GM12878 (cell line): ENCODE measurements at regions not wholly inside any gene's neighbourhood (a gene's known extent, or its start where the extent isn't known, plus 50 kb on each side); places are given as distances from the start of the nearest gene placed in this dataset.

Source experiments
- ATAC-seq: fragments of 200-7000 bp; cut with Tn5 transposase; 3 replicates; pipeline ENCODE4 v1.9.1; 2020; ENCODE audit warnings: mild to moderate bottlenecking, moderate library complexity
- BruUV-seq: library from RNA; stranded (reverse); fragments of 400-500 nt; replicated peaks from 2 replicates; lab custom pipeline; 2021; lab: Mats Ljungman, UMichigan
- CTCF ChIA-PET: fragments of 300-600 bp; sonication (Branson Sonifier 250); formaldehyde crosslinking; extraction: SDS; loops from one replicate; lab custom pipeline; 2021; ENCODE audit warnings: inconsistent platforms; lab: Yijun Ruan, JAX
- POLR2A ChIA-PET: fragments of 350-600 bp; formaldehyde crosslinking; extraction: SDS; loops from one replicate; lab custom pipeline; 2021; ENCODE audit warnings: inconsistent platforms; lab: Charles Lee
- RAD21 ChIA-PET: fragments of 300-600 bp; sonication (Branson Sonifier 250); formaldehyde crosslinking; loops from one replicate; lab custom pipeline; 2023; ENCODE audit warnings: antibody characterized with exemption; ENCODE audit not compliant: unreplicated experiment; lab: Charles Lee
- SMC1A ChIA-PET: fragments of 300-600 bp; sonication (Branson Sonifier 250); formaldehyde crosslinking; loops from one replicate; lab custom pipeline; 2023; ENCODE audit not compliant: unreplicated experiment, uncharacterized antibody; lab: Charles Lee
- DNase-seq: peaks from one replicate; pipeline ENCODE4 v3.0.0-alpha.2; 2011; ENCODE audit warnings: low read depth, low spot score
- FAIRE-seq: peaks from 3 replicates; lab custom pipeline; 2011; peaks lifted over from hg19 to GRCh38; lab: Jason Lieb, UNC
- H2AFZ ChIP-seq: 2 replicates; pipeline ENCODE4 v1.6.0; 2011; ENCODE audit warnings: low read depth, low read length, control low read depth; ENCODE audit not compliant: control insufficient read depth
- H3K27ac ChIP-seq: 2 replicates; pipeline ENCODE4 v1.5.1; 2011; ENCODE audit warnings: control low read depth; ENCODE audit not compliant: control insufficient read depth, insufficient read depth
- H3K27me3 ChIP-seq, 2 experiments: replicated peaks in 1 of 2; 2 replicates each; pipeline versions ENCODE4 v1.6.0 to v1.6.1; 2011; ENCODE audit warnings: low read length in 1 of 2; ENCODE audit not compliant: control insufficient read depth in 2 of 2, insufficient read depth in 2 of 2
- H3K36me3 ChIP-seq, 2 experiments: 2 replicates each; pipeline ENCODE4 v1.5.1; 2011; ENCODE audit warnings: low read length in 1 of 2; ENCODE audit not compliant: control insufficient read depth in 2 of 2, insufficient read depth in 2 of 2
- H3K4me1 ChIP-seq: 2 replicates; pipeline ENCODE4 v1.6.1; 2011; ENCODE audit warnings: mild to moderate bottlenecking, low read length, moderate library complexity, mixed read lengths; ENCODE audit not compliant: control insufficient read depth, insufficient read depth
- H3K4me2 ChIP-seq: 2 replicates; pipeline ENCODE4 v1.6.0; 2011; ENCODE audit warnings: control low read depth; ENCODE audit not compliant: control insufficient read depth, insufficient read depth
- H3K4me3 ChIP-seq: fragments of 200-600 bp; sonication (generic); 2 replicates; pipeline ENCODE4 v1.5.1; 2016
- H3K79me2 ChIP-seq: 2 replicates; pipeline ENCODE4 v1.6.0; 2011; ENCODE audit warnings: low read length; ENCODE audit not compliant: control insufficient read depth, insufficient read depth
- H3K9ac ChIP-seq: 2 replicates; pipeline ENCODE4 v1.8.0; 2011; ENCODE audit warnings: low read length, control low read depth, mixed read lengths; ENCODE audit not compliant: control insufficient read depth, insufficient read depth
- H3K9me3 ChIP-seq: replicated peaks from 3 replicates; pipeline ENCODE4 v1.5.1; 2011; ENCODE audit warnings: mild to moderate bottlenecking, low read length; ENCODE audit not compliant: control insufficient read depth, insufficient read depth
- H4K20me1 ChIP-seq: 2 replicates; pipeline ENCODE4 v1.6.0; 2011; ENCODE audit not compliant: control insufficient read depth, insufficient read depth
- NFIC ChIP-seq: IDR thresholded peaks from 2 replicates; pipeline ENCODE4 v1.6.1; 2012; ENCODE audit warnings: low read depth, mild to moderate bottlenecking, inconsistent platforms, low read length, moderate library complexity
- NFXL1 ChIP-seq: fragments of 450-650 bp; IDR thresholded peaks from 2 replicates; pipeline ENCODE4 v1.6.1; 2017; ENCODE audit warnings: antibody characterized with exemption, mild to moderate bottlenecking, borderline replicate concordance
- REST ChIP-seq: IDR thresholded peaks from 2 replicates; pipeline ENCODE4 v1.6.1; 2012; ENCODE audit warnings: mild to moderate bottlenecking, low read depth, low read length
- WGBS: methylation state at CpG from one replicate; pipeline ENCODE4 v1.1.6; 2016; ENCODE audit warnings: low lambda C conversion rate; ENCODE audit not compliant: insufficient replicate concordance, insufficient coverage; ENCODE audit errors: missing lambda C conversion rate; 5-methylcytosine and 5-hydroxymethylcytosine counted together
- in situ Hi-C: fragments of 300-500 bp; cut with MboI; formaldehyde crosslinking; loops from 9 replicates; pipeline ENCODE4 v1.14.3; 2018; ENCODE audit warnings: mixed read lengths
- intact Hi-C: fragments of 100-400 bp; cut with micrococcal nuclease; formaldehyde crosslinking; loops from one replicate; pipeline ENCODE4 v1.14.2; 2022; ENCODE audit not compliant: unreplicated experiment

- no peak for TF ChIP-seq REST
Observed at GRCh38 chr17:53391197-53391596, 431.5 kb upstream of the KIF2B start (continued).

GRCh38 chr17:53390575-53390974 lies 432.2 kb upstream of the KIF2B start:
- Histone ChIP-seq H3K36me3 (no peaks in the 10 kb centered on the region), H4K20me1 (no peaks in the 10 kb centered on the region), H2AFZ (no peak overlapping the region), H3K9ac (no peak overlapping the region), H3K4me1 (no peaks in the 10 kb centered on the region), H3K27me3 (no peaks in the 10 kb centered on the region), H3K79me2 (no peaks in the 10 kb centered on the region), H3K9me3 (no peaks in the 10 kb centered on the region), H3K4me2 (no peak overlapping the region), H3K27ac (no peak overlapping the region), H3K4me3 (no peak overlapping the region)
- intact Hi-C loops, result no loop called here
- SMC1A ChIA-PET, result no interaction called here
- WGBS, result 0% methylated on average over 2 of the region's 2 CpGs
- CTCF ChIA-PET, result no interaction called here
- POLR2A ChIA-PET, result no interaction called here
- FAIRE-seq (no peak), ATAC-seq (no peak), DNase-seq (no peak)
- in situ Hi-C loops, result no loop called here
- TF ChIP-seq NFXL1 (no peak), NFIC (no peak)
- RAD21 ChIA-PET, result no interaction called here
- no TSS peak for BruUV-seq
